Cerebellar nuclear complex (tissue), 1 donor: ENCODE measurements at regions not wholly inside any gene's neighbourhood (a gene's known extent, or its start where the extent isn't known, plus 50 kb on each side); places are given as distances from the start of the nearest gene placed in this dataset.

Experiments
- DNase-seq, 2 experiments: peaks; one replicate each; lab custom pipeline; 2025; lab: John Stamatoyannopoulos, UW

- no peak for DNase-seq
Observed at GRCh38 chr6:82015043-82015442, 232.5 kb downstream of the IBTK start.

GRCh38 chr6:82013561-82014530 lies 233.7 kb downstream of the IBTK start:
- DNase-seq, result no peak

- DNase-seq, result no peak
Observed at GRCh38 chr6:82006027-82006738, 241.4 kb downstream of the IBTK start.

GRCh38 chr6:82000551-82000950 lies 247.0 kb downstream of the IBTK start:
- DNase-seq, result no peak

GRCh38 chr6:81999826-82000225 lies 247.3 kb upstream of the TENT5A start:
- no peak for DNase-seq

GRCh38 chr6:81999270-81999669 lies 246.8 kb upstream of the TENT5A start:
- DNase-seq, result no peak

GRCh38 chr6:81998432-81998831 lies 246.0 kb upstream of the TENT5A start:
- DNase-seq, result no peak

GRCh38 chr6:81997090-81997926 lies 244.8 kb upstream of the TENT5A start:
- DNase-seq, result no peak

GRCh38 chr6:81996414-81996813 lies 243.9 kb upstream of the TENT5A start:
- no peak for DNase-seq

- no peak for DNase-seq
Observed at GRCh38 chr6:81995548-81996289, 243.2 kb upstream of the TENT5A start.

- DNase-seq, result no peak
Observed at GRCh38 chr6:81988871-81989270, 236.4 kb upstream of the TENT5A start.

GRCh38 chr6:81988446-81988845 lies 236.0 kb upstream of the TENT5A start:
- DNase-seq, result no peak

GRCh38 chr6:81987293-81987692 lies 234.8 kb upstream of the TENT5A start:
- no peak for DNase-seq

- no peak for DNase-seq
Observed at GRCh38 chr6:81985191-81985590, 232.7 kb upstream of the TENT5A start.

- no peak for DNase-seq
Observed at GRCh38 chr6:81984599-81984998, 232.1 kb upstream of the TENT5A start.

GRCh38 chr6:81981812-81982211 lies 229.3 kb upstream of the TENT5A start:
- no peak for DNase-seq

- no peak for DNase-seq
Observed at GRCh38 chr6:81979767-81980166, 227.3 kb upstream of the TENT5A start.

- no peak for DNase-seq
Observed at GRCh38 chr6:81979329-81979728, 226.8 kb upstream of the TENT5A start.

GRCh38 chr6:81978230-81978629 lies 225.7 kb upstream of the TENT5A start:
- no peak for DNase-seq

- no peak for DNase-seq
Observed at GRCh38 chr6:81977486-81977885, 225.0 kb upstream of the TENT5A start.

GRCh38 chr6:81969814-81970213 lies 217.3 kb upstream of the TENT5A start:
- DNase-seq, result no peak

- DNase-seq, result no peak
Observed at GRCh38 chr6:81969011-81969410, 216.5 kb upstream of the TENT5A start.
